ENCODE measurements at regions not wholly inside any gene's neighbourhood (a gene's known extent, or its start where the extent isn't known, plus 50 kb on each side); places are given as distances from the start of the nearest gene placed in this dataset.

GRCh38 chr18:38563396-38563980, 997.9 kb upstream of the CELF4 start:
- Mint-ChIP-seq H3K4me1 (no peaks in the 10 kb centered on the region), H3K27me3 (ENCODE audit: insufficient read depth, low read depth, poor library complexity) (peaks cover 11% of the 10 kb centered on the region), H3K27ac (no peak overlapping the region), H3K36me3 (ENCODE audit: low read depth) (peaks cover 18% of the 10 kb centered on the region), H3K9me3 (peaks cover 23% of the 10 kb centered on the region), H3K4me3 (no peak overlapping the region)
- no peak for TF ChIP-seq STAT1 (IDR thresholded peaks at IDR 0.05; ENCODE audit: unreplicated experiment)
- TF ChIP-seq ZNF331 (CRISPR knock-in tag; IDR thresholded peaks at IDR 0.05; ENCODE audit: low read depth) = no peak
- no peak for TF ChIP-seq ETS1 (IDR thresholded peaks at IDR 0.05)
- TF ChIP-seq ZNF114 (CRISPR knock-in tag; IDR thresholded peaks at IDR 0.05) = no peak
- TF ChIP-seq CREB1 (CRISPR knock-in tag; IDR thresholded peaks at IDR 0.05; ENCODE audit: low read depth) = no peak
- no peak for TF ChIP-seq EZH2 (IDR thresholded peaks at IDR 0.05; ENCODE audit: low read depth, unreplicated experiment)
- no peak for TF ChIP-seq NANOG (IDR thresholded peaks at IDR 0.05; ENCODE audit: borderline replicate concordance)
- TF ChIP-seq EZH2phosphoT487 (IDR thresholded peaks at IDR 0.05; ENCODE audit: unreplicated experiment) = no peak
- no peak for TF ChIP-seq CTCF (conservative IDR thresholded peaks at IDR 0.05; ENCODE audit: low read depth in 2 of 2)
- TF ChIP-seq JUNB (IDR thresholded peaks at IDR 0.05; ENCODE audit: unreplicated experiment) = no peak
- no peak for TF ChIP-seq REST (IDR thresholded peaks at IDR 0.05; ENCODE audit: unreplicated experiment)
- no peak for TF ChIP-seq POLR2AphosphoS5 (IDR thresholded peaks at IDR 0.05; ENCODE audit: low read depth)
- TF ChIP-seq ZNF462 (CRISPR knock-in tag; IDR thresholded peaks at IDR 0.05) = no peak
- H2AFZ ChIP-seq = no peak overlapping the region
- H3K36me3 ChIP-seq (ENCODE audit: insufficient read depth) = no peaks in the 10 kb centered on the region
- DNase-seq (ENCODE audit: low spot score) (no peak), ATAC-seq (no peak)
- no peak overlapping the region for H3K27ac ChIP-seq (ENCODE audit: low read depth)
- peaks cover 11% of the 10 kb centered on the region for H3K9me2 ChIP-seq (ENCODE audit: insufficient read depth)
- no peaks in the 10 kb centered on the region for H3F3A ChIP-seq (replicated peaks; ENCODE audit: low read depth)
- H3K4me3 ChIP-seq = no peak overlapping the region
- no peak overlapping the region for H3K4me2 ChIP-seq
- H3K79me2 ChIP-seq (replicated peaks; ENCODE audit: insufficient read depth) = no peaks in the 10 kb centered on the region
- no peaks in the 10 kb centered on the region for H4K20me1 ChIP-seq (replicated peaks; ENCODE audit: insufficient read depth)
- no peaks in the 10 kb centered on the region for H3K4me1 ChIP-seq (ENCODE audit: insufficient read depth)
- H3K27me3 ChIP-seq (ENCODE audit: insufficient read depth) = no peaks in the 10 kb centered on the region

All from GM23338 (cell line).